Small intestine (tissue), 7 donors: ENCODE measurements at regions not wholly inside any gene's neighbourhood (a gene's known extent, or its start where the extent isn't known, plus 50 kb on each side); places are given as distances from the start of the nearest gene placed in this dataset.
"Not testable (repeated sequence)": the region's sequence is repeated elsewhere in the genome, so short reads cannot be mapped to it uniquely, and the experiment has no call there.

Source experiments
- DNase-seq, 2 donors: peaks; one replicate each; pipeline versions ENCODE4 v3.0.0 to v3.0.0-alpha.2; 2013
- FAIRE-seq: peaks from 2 replicates; lab custom pipeline; 2012; peaks lifted over from hg19 to GRCh38; lab: Jason Lieb, UNC
- H3K27ac ChIP-seq, 3 donors: one replicate each; pipeline ENCODE4 v1.5.1; 2013; ENCODE audit warnings: low read length in 2 of 3, mild to moderate bottlenecking in 2 of 3, control low read depth in 1 of 3, inconsistent platforms in 1 of 3, low read depth in 1 of 3, moderate library complexity in 1 of 3
- H3K27me3 ChIP-seq, 3 donors: one replicate each; pipeline ENCODE4 v1.6.1; 2013; ENCODE audit warnings: low read length in 3 of 3, inconsistent platforms in 1 of 3; ENCODE audit not compliant: control insufficient read depth in 3 of 3, insufficient read depth in 3 of 3
- H3K36me3 ChIP-seq, 3 donors: one replicate each; pipeline ENCODE4 v1.6.1; 2013; ENCODE audit warnings: low read length in 3 of 3, inconsistent platforms in 1 of 3, low read depth in 1 of 3, mild to moderate bottlenecking in 1 of 3, moderate library complexity in 1 of 3; ENCODE audit not compliant: control insufficient read depth in 3 of 3, insufficient read depth in 2 of 3
- H3K4me1 ChIP-seq, 3 donors: one replicate each; pipeline ENCODE4 v1.6.1; 2013; ENCODE audit warnings: low read length in 2 of 3, inconsistent platforms in 1 of 3, low read depth in 1 of 3, mild to moderate bottlenecking in 1 of 3, moderate library complexity in 1 of 3; ENCODE audit not compliant: control insufficient read depth in 3 of 3, insufficient read depth in 2 of 3
- H3K4me3 ChIP-seq, 3 donors: one replicate each; pipeline ENCODE4 v1.5.1; 2013; ENCODE audit warnings: low read length in 3 of 3, control low read depth in 1 of 3, inconsistent platforms in 1 of 3, low read depth in 1 of 3, mild to moderate bottlenecking in 1 of 3, moderate library complexity in 1 of 3
- H3K9me3 ChIP-seq, 2 donors: one replicate each; pipeline ENCODE4 v1.6.1; 2013; ENCODE audit warnings: low read depth in 1 of 2, low read length in 1 of 2; ENCODE audit not compliant: control insufficient read depth in 2 of 2, insufficient read depth in 1 of 2
- WGBS, 3 donors: extraction: QIAGEN DNeasy Blood & Tissue Kit; methylation state at CpG; one replicate each; pipeline ENCODE4 v1.1.7; 2013; 5-methylcytosine and 5-hydroxymethylcytosine counted together
- donor health status: healthy with polysubstance abuse.
- donor health status: control.
- donor health status: control.
- donor health status: Bipolar disorder and iron deficiency.
- donor health status: healthy.

GRCh38 chr4:162836773-162837172, 329.9 kb downstream of the NAF1 start:
- 45 to 65% (median 46%) methylated on average over 2 of the region's 2 CpGs for WGBS, 3 donors
- no peaks in the 10 kb centered on the region for H3K36me3 ChIP-seq
- no peak overlapping the region for H3K4me3 ChIP-seq
- no peaks in the 10 kb centered on the region for H3K4me1 ChIP-seq
- no peak for DNase-seq
- no peak for FAIRE-seq
- no peaks in the 10 kb centered on the region for H3K9me3 ChIP-seq
- H3K27me3 ChIP-seq, result no peaks in the 10 kb centered on the region
- no peak overlapping the region for H3K27ac ChIP-seq

- H3K4me3 ChIP-seq, DNase-seq, H3K27ac ChIP-seq, H3K27me3 ChIP-seq, H3K4me1 ChIP-seq, H3K36me3 ChIP-seq, H3K9me3 ChIP-seq, FAIRE-seq: not testable (repeated sequence)
- 76 to 82% (median 76%) methylated on average over 6 of the region's 6 CpGs for WGBS, 3 donors
Measured at GRCh38 chr4:162836258-162836657, 330.4 kb downstream of the NAF1 start.

- Histone ChIP-seq H3K27ac (no peak overlapping the region), H3K4me1 (no peaks in the 10 kb centered on the region), H3K27me3 (no peaks in the 10 kb centered on the region), H3K36me3 (no peaks in the 10 kb centered on the region), H3K9me3 (peaks cover 0 to 1% of the 10 kb centered on the region in 2 donors), H3K4me3 (no peak overlapping the region)
- no peak for DNase-seq
- no peak for FAIRE-seq
- whole genome bisulfite sequencing, 3 donors, result 29 to 68% (median 61%) methylated on average over 3 of the region's 3 CpGs
Measured at GRCh38 chr4:162830899-162831298, 335.8 kb downstream of the NAF1 start.

- FAIRE-seq, H3K4me3 ChIP-seq: not testable (repeated sequence)
- WGBS, 3 donors, result 89 to 95% (median 90%) methylated on average over 9 of the region's 9 CpGs
Measured at GRCh38 chr4:162817374-162817773, 349.3 kb downstream of the NAF1 start.

GRCh38 chr4:162804351-162804924, 362.3 kb downstream of the NAF1 start:
- Histone ChIP-seq H3K4me3 (no peak overlapping the region), H3K4me1 (no peaks in the 10 kb centered on the region), H3K27ac (no peak overlapping the region), H3K9me3 (no peaks in the 10 kb centered on the region), H3K36me3 (no peaks in the 10 kb centered on the region), H3K27me3 (no peaks in the 10 kb centered on the region)
- FAIRE-seq (no peak), DNase-seq (no peak)
- WGBS, 3 donors, result 67 to 77% (median 77%) methylated on average over 4 of the region's 4 CpGs

More at GRCh38 chr4:162817374-162817773, 349.3 kb downstream of the NAF1 start:
- not testable (repeated sequence) for H3K27ac ChIP-seq, H3K4me1 ChIP-seq, DNase-seq, H3K9me3 ChIP-seq, H3K27me3 ChIP-seq, H3K36me3 ChIP-seq

DNA sequence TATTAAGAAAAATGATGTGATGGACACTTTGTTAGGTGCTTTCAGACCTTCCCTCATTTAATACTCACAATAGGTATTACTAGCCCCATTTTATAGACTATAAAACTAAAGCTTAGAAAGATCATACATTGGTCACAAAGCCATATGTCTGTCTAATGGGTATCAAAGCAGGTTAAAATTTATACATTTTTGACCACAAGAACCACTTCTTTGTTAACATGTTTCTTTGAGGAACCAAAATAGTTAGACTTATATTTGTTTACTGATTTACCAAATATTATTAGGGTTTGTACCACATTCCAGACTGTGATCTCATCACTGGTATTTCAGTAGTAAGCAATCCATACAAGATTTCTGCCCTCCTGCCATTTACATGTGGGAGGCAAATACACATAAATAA, 363.3 kb downstream of the NAF1 start:
- Histone ChIP-seq H3K9me3 (no peaks in the 10 kb centered on the region), H3K4me1 (no peaks in the 10 kb centered on the region), H3K4me3 (no peak overlapping the region), H3K27me3 (no peaks in the 10 kb centered on the region), H3K36me3 (no peaks in the 10 kb centered on the region), H3K27ac (no peak overlapping the region)
- FAIRE-seq (no peak), DNase-seq (no peak)

DNA sequence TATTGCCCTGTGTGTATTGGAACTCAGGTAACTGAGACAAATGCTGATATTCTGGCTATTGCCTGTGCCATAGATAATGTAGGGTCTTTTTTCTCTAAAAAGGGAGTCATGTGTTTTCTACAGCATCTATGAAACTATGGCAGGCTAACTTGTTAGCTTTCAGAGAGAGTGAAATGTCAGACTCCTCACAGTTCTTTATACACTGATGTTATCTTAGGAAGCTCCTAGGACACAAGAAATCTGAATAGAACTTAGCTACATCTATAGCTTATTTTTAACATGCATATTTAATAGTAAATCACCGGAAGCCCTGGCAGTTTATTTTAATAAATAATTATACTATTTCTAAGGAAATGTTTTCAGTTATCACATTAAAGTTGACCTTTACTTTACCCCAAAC, 369.6 kb downstream of the NAF1 start:
- Histone ChIP-seq H3K4me1 (no peaks in the 10 kb centered on the region), H3K36me3 (no peaks in the 10 kb centered on the region), H3K27ac (no peak overlapping the region), H3K4me3 (no peak overlapping the region), H3K9me3 (no peaks in the 10 kb centered on the region), H3K27me3 (no peaks in the 10 kb centered on the region)
- DNase-seq, result no peak
- no peak for FAIRE-seq
- 77 to 97% (median 88%) methylated on average over 1 of the region's 1 CpG for WGBS, 3 donors

- Histone ChIP-seq H3K4me3 (no peak overlapping the region), H3K27ac (no peak overlapping the region), H3K4me1 (no peaks in the 10 kb centered on the region), H3K36me3 (no peaks in the 10 kb centered on the region), H3K27me3 (no peaks in the 10 kb centered on the region), H3K9me3 (no peaks in the 10 kb centered on the region)
- DNase-seq, result no peak
- no peak for FAIRE-seq
- 53 to 78% (median 66%) methylated on average over 2 of the region's 2 CpGs for WGBS, 3 donors
Measured at GRCh38 chr4:162793571-162793970, 373.1 kb downstream of the NAF1 start.

DNA sequence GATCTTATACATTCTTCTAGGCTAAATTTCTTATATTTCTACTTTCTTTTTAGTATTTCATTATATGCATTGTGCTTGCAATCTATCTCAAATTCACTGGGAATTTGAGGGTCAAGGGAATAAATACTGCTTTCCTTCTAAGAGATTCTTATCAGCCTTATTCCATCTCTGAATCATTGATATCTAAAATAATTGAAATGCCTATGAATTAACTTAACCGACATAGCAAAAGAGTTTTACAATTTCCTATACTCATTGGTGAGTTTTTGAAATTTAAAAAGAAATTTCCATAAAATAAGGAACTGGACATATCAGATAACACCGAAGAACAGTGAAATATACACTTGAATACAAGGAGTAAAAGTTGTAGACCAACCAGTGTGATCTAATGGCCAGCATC, 373.7 kb downstream of the NAF1 start:
- Histone ChIP-seq H3K27me3 (no peaks in the 10 kb centered on the region), H3K27ac (no peak overlapping the region), H3K4me1 (no peaks in the 10 kb centered on the region), H3K36me3 (no peaks in the 10 kb centered on the region), H3K4me3 (no peak overlapping the region), H3K9me3 (no peaks in the 10 kb centered on the region)
- DNase-seq (no peak), FAIRE-seq (no peak)
- WGBS, 3 donors, result 69 to 88% (median 69%) methylated on average over 2 of the region's 2 CpGs
